Lower lobe of right lung (tissue), 2 donors: ENCODE measurements at regions not wholly inside any gene's neighbourhood (a gene's known extent, or its start where the extent isn't known, plus 50 kb on each side); places are given as distances from the start of the nearest gene placed in this dataset.

Experiments used
- ATAC-seq, 2 donors: fragments of 200-7000 bp; cut with Tn5 transposase; one replicate each; pipeline ENCODE4 v1.9.1; 2020 to 2022; ENCODE audit warnings: mild to moderate bottlenecking in 2 of 2, moderate library complexity in 2 of 2
- DNase-seq: peaks from one replicate; pipeline ENCODE4 v3.0.0-alpha.2; 2020
- H3K27ac ChIP-seq: fragments of 200-600 bp; one replicate; pipeline ENCODE4 v1.8.0; 2022
- H3K27me3 ChIP-seq: fragments of 200-600 bp; one replicate; pipeline ENCODE4 v1.8.0; 2022; ENCODE audit warnings: low read depth
- H3K36me3 ChIP-seq: fragments of 200-600 bp; one replicate; pipeline ENCODE4 v1.8.0; 2022; ENCODE audit warnings: mild to moderate bottlenecking
- H3K4me1 ChIP-seq: fragments of 200-600 bp; one replicate; pipeline ENCODE4 v1.8.0; 2022
- H3K4me3 ChIP-seq: fragments of 200-600 bp; one replicate; pipeline ENCODE4 v1.8.0; 2022; ENCODE audit warnings: mild to moderate bottlenecking
- H3K9me3 ChIP-seq: fragments of 200-600 bp; one replicate; pipeline ENCODE4 v1.8.0; 2022
- intact Hi-C: fragments of 100-400 bp; cut with DNase I; formaldehyde crosslinking; loops from one replicate; pipeline ENCODE4 v1.11.0; 2022
- TF ChIP-seq, protein P1 (sequence below): fragments of 200-600 bp; IDR thresholded peaks from one replicate; pipeline ENCODE4 v1.8.0; 2022; ENCODE audit warnings: antibody characterized with exemption, mild to moderate bottlenecking
- donor health status: DM: no; HTN: yes; CAD: no; lungs with severe emphysema.

DNA sequence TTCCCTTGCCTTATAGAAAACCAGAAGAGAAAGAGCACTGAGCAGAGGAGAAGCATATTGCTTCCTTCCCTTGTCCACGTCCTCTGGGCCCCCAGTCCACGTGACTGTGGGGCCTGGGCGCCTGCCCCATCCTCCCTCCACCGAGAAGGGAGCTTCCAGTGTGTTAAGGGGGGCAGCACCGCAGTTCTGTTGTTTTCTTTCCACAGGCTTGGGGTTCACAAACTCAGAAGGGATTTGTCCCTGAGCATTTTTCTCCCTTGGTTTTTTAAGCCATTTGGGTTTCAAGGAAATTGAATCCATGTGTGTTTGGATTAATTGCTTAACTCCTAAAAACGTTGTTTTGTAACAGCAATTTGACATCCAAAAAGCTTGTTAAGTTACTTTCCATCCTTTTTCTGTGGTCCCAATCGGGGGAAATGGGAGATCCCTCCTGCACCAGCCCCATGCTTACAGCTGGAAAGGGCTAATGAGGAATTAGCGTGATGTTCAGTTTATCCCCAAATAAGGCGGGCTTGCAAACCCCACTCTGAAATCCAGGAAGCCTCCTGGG lies 347.5 kb upstream of the TNRC6C start:
- TF ChIP-seq, protein P1, sequence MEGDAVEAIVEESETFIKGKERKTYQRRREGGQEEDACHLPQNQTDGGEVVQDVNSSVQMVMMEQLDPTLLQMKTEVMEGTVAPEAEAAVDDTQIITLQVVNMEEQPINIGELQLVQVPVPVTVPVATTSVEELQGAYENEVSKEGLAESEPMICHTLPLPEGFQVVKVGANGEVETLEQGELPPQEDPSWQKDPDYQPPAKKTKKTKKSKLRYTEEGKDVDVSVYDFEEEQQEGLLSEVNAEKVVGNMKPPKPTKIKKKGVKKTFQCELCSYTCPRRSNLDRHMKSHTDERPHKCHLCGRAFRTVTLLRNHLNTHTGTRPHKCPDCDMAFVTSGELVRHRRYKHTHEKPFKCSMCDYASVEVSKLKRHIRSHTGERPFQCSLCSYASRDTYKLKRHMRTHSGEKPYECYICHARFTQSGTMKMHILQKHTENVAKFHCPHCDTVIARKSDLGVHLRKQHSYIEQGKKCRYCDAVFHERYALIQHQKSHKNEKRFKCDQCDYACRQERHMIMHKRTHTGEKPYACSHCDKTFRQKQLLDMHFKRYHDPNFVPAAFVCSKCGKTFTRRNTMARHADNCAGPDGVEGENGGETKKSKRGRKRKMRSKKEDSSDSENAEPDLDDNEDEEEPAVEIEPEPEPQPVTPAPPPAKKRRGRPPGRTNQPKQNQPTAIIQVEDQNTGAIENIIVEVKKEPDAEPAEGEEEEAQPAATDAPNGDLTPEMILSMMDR: no peak
- intact Hi-C loops: no loop called here
- ATAC-seq: no peak
- H3K27ac ChIP-seq: no peak overlapping the region
- no peak for DNase-seq
- H3K9me3 ChIP-seq: no peaks in the 10 kb centered on the region
- H3K36me3 ChIP-seq: no peaks in the 10 kb centered on the region
- no peak overlapping the region for H3K4me3 ChIP-seq
- H3K27me3 ChIP-seq: no peaks in the 10 kb centered on the region
- H3K4me1 ChIP-seq: peaks cover 9% of the 10 kb centered on the region

DNA sequence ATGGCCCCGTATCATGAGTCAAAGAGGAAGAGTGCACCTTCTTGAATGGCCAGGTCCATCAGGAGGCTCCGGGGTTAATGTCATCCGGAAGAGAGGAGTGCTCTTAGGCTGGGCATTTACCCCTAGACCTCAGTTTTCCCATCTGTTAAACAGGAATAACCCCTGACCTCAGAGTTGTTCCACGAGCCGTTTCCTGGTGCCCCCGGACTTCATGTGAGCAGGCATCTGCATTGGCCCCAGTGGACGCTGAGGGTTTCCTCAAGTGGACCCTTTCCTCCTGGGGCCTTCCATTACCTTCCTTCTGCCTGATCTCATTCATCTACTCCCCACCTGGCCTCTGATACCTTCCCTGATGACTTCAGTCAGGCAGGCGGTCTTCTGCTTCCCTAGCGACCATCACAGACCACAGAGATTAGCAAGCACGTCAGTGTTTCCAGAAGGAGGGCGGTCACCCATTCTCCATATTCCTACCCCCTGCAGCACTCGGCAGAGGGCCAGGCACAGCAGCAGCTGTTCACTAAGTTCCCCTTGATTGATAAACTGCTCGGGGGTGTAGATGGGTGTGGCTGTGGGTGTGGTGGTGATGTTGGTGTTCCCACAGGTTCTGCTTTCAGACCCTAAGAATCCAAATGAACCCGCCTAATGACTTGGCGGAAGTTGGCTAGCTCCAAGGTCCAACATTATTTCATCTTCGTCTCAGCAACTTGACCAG lies 346.6 kb upstream of the TNRC6C start:
- H3K4me1 ChIP-seq: peaks cover 9% of the 10 kb centered on the region
- intact Hi-C loops: no loop called here
- no peaks in the 10 kb centered on the region for H3K9me3 ChIP-seq
- ATAC-seq (no peak), DNase-seq (no peak)
- no peaks in the 10 kb centered on the region for H3K36me3 ChIP-seq
- H3K27me3 ChIP-seq: no peaks in the 10 kb centered on the region
- TF ChIP-seq, protein P1: no peak
- H3K27ac ChIP-seq: no peak overlapping the region
- no peak overlapping the region for H3K4me3 ChIP-seq

DNA sequence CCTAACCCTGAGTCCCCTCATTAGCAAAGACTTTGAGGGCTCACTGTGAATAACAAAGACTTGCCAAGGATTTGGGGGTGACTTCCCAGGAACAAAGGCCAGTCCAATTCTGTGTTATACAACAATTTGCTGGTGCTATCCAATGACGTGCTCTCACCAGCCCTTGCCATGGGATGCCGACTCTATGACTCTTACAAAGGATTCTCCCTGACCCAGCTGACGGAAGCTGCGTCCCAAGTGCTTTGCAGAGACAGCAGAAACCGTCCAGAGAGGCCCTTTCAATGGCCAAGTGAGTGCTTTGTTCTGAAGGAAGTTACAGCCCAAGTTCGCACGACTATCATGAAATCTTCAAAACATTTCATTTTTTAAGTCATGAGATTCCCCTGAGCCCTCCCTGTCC lies 345.3 kb upstream of the TNRC6C start:
- DNase-seq (no peak), ATAC-seq (no peak)
- Histone ChIP-seq H3K27me3 (no peaks in the 10 kb centered on the region), H3K4me3 (no peak overlapping the region), H3K4me1 (peaks cover 9% of the 10 kb centered on the region), H3K27ac (no peak overlapping the region), H3K36me3 (no peaks in the 10 kb centered on the region), H3K9me3 (no peaks in the 10 kb centered on the region)
- TF ChIP-seq, protein P1: no peak
- intact Hi-C loops: no loop called here

DNA sequence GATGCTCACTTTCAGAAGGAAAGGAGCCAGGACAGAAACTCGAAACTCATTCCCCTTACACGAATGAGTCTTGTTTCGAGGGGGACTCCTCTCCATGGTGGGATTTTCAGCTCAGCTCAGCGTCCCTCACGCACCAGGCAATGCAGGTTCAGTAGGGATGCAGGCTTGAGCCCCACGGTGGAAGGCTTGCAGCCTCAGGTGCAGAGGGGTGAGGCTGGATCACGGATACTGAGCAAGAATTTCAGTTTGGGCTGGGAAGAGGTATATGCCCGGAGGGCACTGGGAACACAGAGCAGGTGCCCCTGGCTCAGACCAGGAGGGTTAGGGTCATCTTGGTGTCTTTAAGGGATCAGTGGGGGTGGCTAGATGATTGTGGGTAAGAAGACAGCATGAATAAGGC lies 344.9 kb upstream of the TNRC6C start:
- DNase-seq (no peak), ATAC-seq (no peak)

DNA sequence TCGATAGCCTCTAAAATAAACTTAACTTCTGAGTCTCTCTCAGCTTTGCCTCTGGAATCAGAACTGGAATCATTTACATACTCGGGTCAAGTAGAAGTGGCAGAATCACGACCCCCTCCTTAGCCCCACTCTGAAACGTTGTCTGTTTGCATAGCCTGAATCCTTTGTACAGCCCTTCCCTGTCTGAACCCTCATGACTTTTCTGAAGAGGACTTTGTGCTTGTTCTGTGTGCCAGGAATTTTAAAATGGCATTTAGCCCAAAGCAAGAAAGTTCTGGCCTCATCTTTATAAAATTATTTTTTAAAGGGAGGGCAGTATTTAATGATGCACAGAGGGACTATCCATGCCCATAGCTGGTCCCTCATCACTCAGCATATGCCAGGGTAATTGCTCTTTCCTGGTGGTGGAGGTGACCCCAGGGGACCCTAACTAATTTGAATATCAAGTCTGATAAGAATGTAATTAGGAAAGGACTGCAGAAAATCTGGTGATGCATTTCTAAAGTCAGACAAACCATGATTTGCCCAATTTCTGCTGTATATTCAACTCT lies 342.7 kb upstream of the TNRC6C start:
- TF ChIP-seq, protein P1: no peak
- Histone ChIP-seq H3K27me3 (no peaks in the 10 kb centered on the region), H3K4me1 (peaks cover 9% of the 10 kb centered on the region), H3K36me3 (no peaks in the 10 kb centered on the region), H3K4me3 (no peak overlapping the region), H3K27ac (no peak overlapping the region), H3K9me3 (no peaks in the 10 kb centered on the region)
- no peak for DNase-seq
- intact Hi-C loops: no loop called here
- no peak for ATAC-seq

More for the DNA sequence above, 344.9 kb upstream of the TNRC6C start:
- Histone ChIP-seq H3K9me3 (no peaks in the 10 kb centered on the region), H3K4me3 (no peak overlapping the region), H3K36me3 (no peaks in the 10 kb centered on the region), H3K27ac (no peak overlapping the region), H3K27me3 (no peaks in the 10 kb centered on the region), H3K4me1 (peaks cover 9% of the 10 kb centered on the region)
- TF ChIP-seq, protein P1: no peak
- intact Hi-C loops: no loop called here
